Activated B cell treated with CpG ODN at 0.5 μM for 24 hours (primary cell): ENCODE measurements at regions not wholly inside any gene's neighbourhood (a gene's known extent, or its start where the extent isn't known, plus 50 kb on each side); places are given as distances from the start of the nearest gene placed in this dataset.

Experiments
- ATAC-seq: fragments of 200-7000 bp; cut with Tn5 transposase; one replicate; pipeline ENCODE4 v1.10.0; 2021; ENCODE audit warnings: low read depth, mild to moderate bottlenecking, moderate library complexity
- CTCF ChIA-PET: fragments of 350-600 bp; sonication (Branson Sonifier 250); formaldehyde crosslinking; loops from one replicate; lab custom pipeline; 2021; ENCODE audit warnings: antibody characterized with exemption; lab: Charles Lee
- POLR2A ChIA-PET: fragments of 350-600 bp; sonication (Branson Sonifier 250); formaldehyde crosslinking; loops from one replicate; lab custom pipeline; 2021; ENCODE audit warnings: antibody characterized with exemption; lab: Charles Lee
- DNase-seq: peaks from one replicate; pipeline ENCODE4 v3.0.0; 2022
- H3K27ac Mint-ChIP-seq: one replicate; pipeline ENCODE4 v1.8.0; 2020; ENCODE audit warnings: mixed read lengths
- H3K27me3 Mint-ChIP-seq: one replicate; pipeline ENCODE4 v1.8.0; 2021; ENCODE audit warnings: mixed read lengths
- H3K36me3 Mint-ChIP-seq: one replicate; pipeline ENCODE4 v1.8.0; 2021; ENCODE audit warnings: low read depth, mixed read lengths
- H3K4me1 Mint-ChIP-seq: one replicate; pipeline ENCODE4 v1.8.0; 2021; ENCODE audit warnings: mixed read lengths
- H3K4me3 Mint-ChIP-seq: one replicate; pipeline ENCODE4 v1.8.0; 2020; ENCODE audit warnings: mild to moderate bottlenecking, mixed read lengths
- H3K9me3 Mint-ChIP-seq: one replicate; pipeline ENCODE4 v1.8.0; 2020; ENCODE audit warnings: mixed read lengths
- intact Hi-C: fragments of 100-400 bp; cut with micrococcal nuclease; formaldehyde crosslinking; loops from one replicate; pipeline ENCODE4 v1.15.1; 2024
- TF ChIP-seq, protein P1 (sequence below): fragments of 200-600 bp; IDR thresholded peaks from one replicate; pipeline ENCODE4 v1.8.0; 2022; ENCODE audit warnings: antibody characterized with exemption, mild to moderate bottlenecking

DNA sequence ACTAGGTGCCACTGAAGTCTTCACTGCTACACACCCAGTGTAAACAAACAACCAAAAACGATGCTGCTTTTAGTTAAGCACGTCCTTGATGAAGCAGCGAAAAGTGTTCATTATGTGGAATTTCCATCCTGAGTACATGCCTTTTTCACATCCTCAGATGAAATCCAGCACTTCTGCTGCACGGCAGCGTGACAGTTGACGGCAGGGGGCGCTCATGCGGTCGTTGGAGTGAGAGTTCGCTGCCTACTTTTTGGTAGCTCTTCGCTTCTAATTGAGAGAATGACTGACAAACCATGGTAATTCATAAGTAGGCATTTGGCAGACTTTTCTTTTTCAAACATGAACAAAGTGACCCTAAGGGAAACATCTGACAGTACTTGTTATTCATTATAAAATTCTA is 1124.9 kb downstream of the EFNB2 start:
- Mint-ChIP-seq H3K4me1 (no peaks in the 10 kb centered on the region), H3K27me3 (no peaks in the 10 kb centered on the region), H3K27ac (no peak overlapping the region), H3K9me3 (peaks cover 4% of the 10 kb centered on the region), H3K4me3 (no peak overlapping the region), H3K36me3 (no peaks in the 10 kb centered on the region)
- POLR2A ChIA-PET = no interaction called here
- TF ChIP-seq, protein P1, sequence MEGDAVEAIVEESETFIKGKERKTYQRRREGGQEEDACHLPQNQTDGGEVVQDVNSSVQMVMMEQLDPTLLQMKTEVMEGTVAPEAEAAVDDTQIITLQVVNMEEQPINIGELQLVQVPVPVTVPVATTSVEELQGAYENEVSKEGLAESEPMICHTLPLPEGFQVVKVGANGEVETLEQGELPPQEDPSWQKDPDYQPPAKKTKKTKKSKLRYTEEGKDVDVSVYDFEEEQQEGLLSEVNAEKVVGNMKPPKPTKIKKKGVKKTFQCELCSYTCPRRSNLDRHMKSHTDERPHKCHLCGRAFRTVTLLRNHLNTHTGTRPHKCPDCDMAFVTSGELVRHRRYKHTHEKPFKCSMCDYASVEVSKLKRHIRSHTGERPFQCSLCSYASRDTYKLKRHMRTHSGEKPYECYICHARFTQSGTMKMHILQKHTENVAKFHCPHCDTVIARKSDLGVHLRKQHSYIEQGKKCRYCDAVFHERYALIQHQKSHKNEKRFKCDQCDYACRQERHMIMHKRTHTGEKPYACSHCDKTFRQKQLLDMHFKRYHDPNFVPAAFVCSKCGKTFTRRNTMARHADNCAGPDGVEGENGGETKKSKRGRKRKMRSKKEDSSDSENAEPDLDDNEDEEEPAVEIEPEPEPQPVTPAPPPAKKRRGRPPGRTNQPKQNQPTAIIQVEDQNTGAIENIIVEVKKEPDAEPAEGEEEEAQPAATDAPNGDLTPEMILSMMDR = no peak
- DNase-seq = no peak
- ATAC-seq = no peak
- CTCF ChIA-PET = interaction anchor here (1.1 kb wide), 1 partner anchor 1126 kb away, joined by 5 read pairs; no protein-coding TSS in a partner anchor
- intact Hi-C loops = loop anchor here (5.0 kb wide), 1 partner anchor 1127 kb away; the partner anchor contains the start of gene EFNB2

DNA sequence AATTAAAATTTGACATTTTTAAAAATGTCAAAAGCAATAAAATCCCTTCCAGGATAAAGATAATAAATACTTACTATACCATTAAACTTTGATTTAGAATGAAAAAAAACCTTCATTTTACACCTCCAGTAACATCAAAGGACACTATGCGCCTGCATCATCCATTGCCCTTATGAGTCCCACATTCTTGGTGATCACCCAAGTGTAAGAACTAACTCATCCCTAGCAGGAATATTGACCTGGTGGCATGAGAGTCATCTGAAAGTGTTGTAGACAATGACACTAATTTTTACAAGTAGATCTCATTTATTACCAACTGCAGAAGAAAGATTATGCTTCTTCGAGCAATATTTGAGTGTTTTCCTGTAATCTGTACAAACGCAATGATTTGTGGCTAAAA is 1128.9 kb downstream of the EFNB2 start:
- intact Hi-C loops = no loop called here
- ATAC-seq (no peak), DNase-seq (no peak)
- TF ChIP-seq, protein P1 = no peak
- H3K9me3 Mint-ChIP-seq = no peaks in the 10 kb centered on the region
- CTCF ChIA-PET = no interaction called here
- no peaks in the 10 kb centered on the region for H3K36me3 Mint-ChIP-seq
- H3K27ac Mint-ChIP-seq = no peak overlapping the region
- POLR2A ChIA-PET = no interaction called here
- H3K27me3 Mint-ChIP-seq = no peaks in the 10 kb centered on the region
- no peaks in the 10 kb centered on the region for H3K4me1 Mint-ChIP-seq
- no peak overlapping the region for H3K4me3 Mint-ChIP-seq

DNA sequence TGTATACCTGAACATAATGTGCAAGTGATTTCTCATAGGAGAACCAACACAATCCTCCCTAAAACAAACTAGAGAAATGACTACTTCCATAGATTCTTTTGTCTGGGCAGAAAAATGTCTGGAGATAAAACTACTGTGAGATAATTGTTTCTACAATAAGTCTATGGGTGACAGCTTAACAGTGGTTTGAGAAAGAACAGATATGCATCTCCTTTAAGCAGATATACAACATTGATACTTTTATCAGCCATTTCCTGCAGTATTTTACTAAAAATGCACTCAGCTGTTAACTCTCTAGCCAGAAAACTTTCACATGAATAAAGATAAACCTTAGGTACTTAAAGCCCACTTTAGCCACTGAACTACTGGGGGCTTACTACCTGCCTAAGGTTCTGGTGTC is 1132.4 kb downstream of the EFNB2 start:
- Mint-ChIP-seq H3K27ac (no peak overlapping the region), H3K36me3 (no peaks in the 10 kb centered on the region), H3K4me1 (no peaks in the 10 kb centered on the region), H3K27me3 (no peaks in the 10 kb centered on the region), H3K4me3 (no peak overlapping the region), H3K9me3 (no peaks in the 10 kb centered on the region)
- ChIA-PET POLR2A (no interaction called here), CTCF (no interaction called here)
- intact Hi-C loops = no loop called here
- DNase-seq (no peak), ATAC-seq (no peak)
- TF ChIP-seq, protein P1 = no peak

DNA sequence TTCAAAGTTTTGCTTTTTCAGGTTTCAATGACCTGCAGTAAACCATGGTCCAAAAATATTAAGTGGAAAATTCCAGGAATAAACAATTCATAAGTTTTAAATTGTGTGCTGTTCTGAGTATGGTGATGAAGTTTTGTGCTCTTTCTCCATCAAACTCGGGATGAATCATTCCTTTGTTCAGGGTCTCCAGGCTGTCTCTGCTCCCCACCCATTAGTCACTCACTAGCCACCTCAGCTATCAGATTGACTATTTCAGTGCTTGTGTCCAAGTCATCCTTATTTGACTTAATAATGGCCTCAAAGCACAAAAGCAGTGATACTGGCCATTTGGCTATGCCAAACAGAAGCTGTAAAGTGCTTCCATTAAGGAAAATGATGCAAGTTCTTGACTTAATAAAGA is 1140.4 kb downstream of the EFNB2 start:
- no peaks in the 10 kb centered on the region for H3K27me3 Mint-ChIP-seq
- ChIA-PET CTCF (no interaction called here), POLR2A (no interaction called here)
- TF ChIP-seq, protein P1 = no peak
- no peaks in the 10 kb centered on the region for H3K36me3 Mint-ChIP-seq
- no peak overlapping the region for H3K4me3 Mint-ChIP-seq
- no peak overlapping the region for H3K27ac Mint-ChIP-seq
- H3K4me1 Mint-ChIP-seq = no peaks in the 10 kb centered on the region
- no peak for DNase-seq
- ATAC-seq = no peak
- intact Hi-C loops = no loop called here
- H3K9me3 Mint-ChIP-seq = no peaks in the 10 kb centered on the region

DNA sequence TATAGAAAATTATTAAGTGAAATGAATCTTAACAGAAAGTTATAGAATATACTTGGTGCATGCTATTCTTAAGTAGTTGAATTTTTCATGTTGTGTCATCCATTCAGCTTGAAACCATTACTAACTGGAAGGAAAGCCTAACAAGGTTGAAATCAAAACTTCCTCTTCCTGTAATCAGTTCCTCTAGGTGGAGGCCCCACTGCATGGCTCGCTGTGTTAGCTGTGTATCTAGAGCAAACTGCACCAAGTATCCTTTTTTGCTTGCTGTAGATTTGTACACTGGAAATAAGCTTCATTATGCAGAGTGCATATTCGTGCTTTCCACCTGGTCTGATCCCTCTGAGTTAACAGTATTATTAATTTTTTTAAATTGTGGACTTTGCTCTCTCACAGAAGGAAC is 1146.1 kb downstream of the EFNB2 start:
- no peaks in the 10 kb centered on the region for H3K36me3 Mint-ChIP-seq
- TF ChIP-seq, protein P1 = no peak
- H3K27me3 Mint-ChIP-seq = no peaks in the 10 kb centered on the region
- ChIA-PET CTCF (no interaction called here), POLR2A (no interaction called here)
- H3K27ac Mint-ChIP-seq = peak overlapping the region; percentile 3
- DNase-seq (no peak), ATAC-seq (no peak)
- H3K4me1 Mint-ChIP-seq = no peaks in the 10 kb centered on the region
- H3K4me3 Mint-ChIP-seq = no peak overlapping the region
- no peaks in the 10 kb centered on the region for H3K9me3 Mint-ChIP-seq
- intact Hi-C loops = no loop called here
